ENCODE measurements at regions not wholly inside any gene's neighbourhood (a gene's known extent, or its start where the extent isn't known, plus 50 kb on each side); places are given as distances from the start of the nearest gene placed in this dataset.
"Not testable (repeated sequence)": the region's sequence is repeated elsewhere in the genome, so short reads cannot be mapped to it uniquely, and the experiment has no call there.

- DNase-seq (ENCODE audit: low spot score) = no peak
- intact Hi-C loops (cut with DNase I) = no loop called here
Observed at GRCh38 chr4:138826754-138827153, 188.8 kb upstream of the NOCT start.

GRCh38 chr4:138826322-138826721 lies 189.3 kb upstream of the NOCT start:
- intact Hi-C loops (cut with DNase I) = no loop called here
- DNase-seq (ENCODE audit: low spot score) = no peak

- no peak for DNase-seq (ENCODE audit: low spot score)
- intact Hi-C loops (cut with DNase I) = no loop called here
Observed at GRCh38 chr4:138821331-138821730, 194.2 kb upstream of the NOCT start.

DNA sequence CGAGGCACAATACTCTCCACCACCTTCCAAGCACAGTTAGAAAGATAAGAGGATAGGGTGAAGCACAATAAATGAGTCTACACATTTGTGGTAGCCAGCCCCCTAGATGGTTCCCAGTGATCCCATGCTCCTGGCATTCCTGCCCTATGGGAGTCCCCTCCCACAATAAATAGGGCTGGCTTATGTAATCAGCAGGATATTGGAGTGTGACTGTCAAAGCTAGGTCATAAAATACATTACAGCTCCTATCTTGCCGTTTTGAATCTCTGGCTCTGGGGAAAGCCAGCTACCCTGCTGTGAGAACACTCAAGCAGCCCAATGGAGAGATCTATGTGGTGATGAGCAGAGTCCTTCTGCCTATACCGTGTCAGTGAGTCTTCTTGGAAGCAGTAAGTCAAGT lies 198.7 kb upstream of the NOCT start:
- no peak for DNase-seq (ENCODE audit: low spot score)
- intact Hi-C loops (cut with DNase I) = no loop called here

- no peak for DNase-seq (ENCODE audit: low spot score)
- intact Hi-C loops (cut with DNase I) = no loop called here
Observed at GRCh38 chr4:138815811-138816210, 199.8 kb upstream of the NOCT start.

DNA sequence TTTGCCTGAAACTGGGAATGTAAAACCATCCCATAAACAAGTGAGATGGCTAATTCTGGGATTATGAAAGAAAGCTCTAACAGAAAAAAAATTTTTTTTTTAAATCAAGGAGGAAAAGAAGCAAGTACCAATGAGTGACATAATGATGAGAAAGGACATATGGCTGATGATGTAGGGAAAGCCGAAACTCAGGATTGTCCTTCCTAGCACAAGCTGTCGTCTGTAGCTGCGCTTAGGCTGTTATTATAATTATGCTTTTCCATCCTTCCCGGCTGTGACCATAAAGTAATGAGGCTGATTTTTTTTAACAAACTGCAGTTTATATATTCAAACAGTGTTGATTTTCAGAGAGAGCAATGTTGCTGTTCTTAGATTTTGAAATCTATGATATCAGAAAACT lies 209.8 kb upstream of the NOCT start:
- DNase-seq (ENCODE audit: low spot score) = no peak
- intact Hi-C loops (cut with DNase I) = no loop called here

DNA sequence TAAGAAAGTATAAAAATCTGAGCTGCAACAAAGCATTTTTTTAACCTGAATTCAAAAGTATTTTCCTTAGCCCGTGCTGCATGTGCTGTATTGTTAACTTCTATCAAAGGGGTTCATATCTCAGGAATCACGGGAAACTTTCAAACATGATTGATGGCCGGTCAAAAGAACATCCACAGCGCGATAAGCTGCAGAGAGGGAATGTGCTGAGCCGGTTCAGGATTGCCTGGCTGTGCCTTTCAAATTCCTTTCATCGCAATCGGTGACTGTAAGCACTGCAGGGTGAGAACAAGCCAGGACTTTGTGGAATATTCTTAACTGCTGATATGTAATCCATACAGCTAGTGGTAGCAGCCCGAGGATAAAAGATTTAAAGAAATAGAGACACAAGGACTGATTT lies 210.9 kb upstream of the NOCT start:
- DNase-seq (ENCODE audit: low spot score) = no peak
- intact Hi-C loops (cut with DNase I) = no loop called here

GRCh38 chr4:138803051-138803450 lies 212.5 kb upstream of the NOCT start:
- no peak for DNase-seq (ENCODE audit: low spot score)
- intact Hi-C loops (cut with DNase I) = no loop called here

GRCh38 chr4:138802499-138802898 lies 213.1 kb upstream of the NOCT start:
- DNase-seq (ENCODE audit: low spot score) = no peak
- intact Hi-C loops (cut with DNase I) = no loop called here

GRCh38 chr4:138800421-138800820 lies 215.2 kb upstream of the NOCT start:
- DNase-seq (ENCODE audit: low spot score) = no peak
- intact Hi-C loops (cut with DNase I) = no loop called here

GRCh38 chr4:138798404-138798803 lies 217.2 kb upstream of the NOCT start:
- intact Hi-C loops (cut with DNase I) = no loop called here
- no peak for DNase-seq (ENCODE audit: low spot score)

DNA sequence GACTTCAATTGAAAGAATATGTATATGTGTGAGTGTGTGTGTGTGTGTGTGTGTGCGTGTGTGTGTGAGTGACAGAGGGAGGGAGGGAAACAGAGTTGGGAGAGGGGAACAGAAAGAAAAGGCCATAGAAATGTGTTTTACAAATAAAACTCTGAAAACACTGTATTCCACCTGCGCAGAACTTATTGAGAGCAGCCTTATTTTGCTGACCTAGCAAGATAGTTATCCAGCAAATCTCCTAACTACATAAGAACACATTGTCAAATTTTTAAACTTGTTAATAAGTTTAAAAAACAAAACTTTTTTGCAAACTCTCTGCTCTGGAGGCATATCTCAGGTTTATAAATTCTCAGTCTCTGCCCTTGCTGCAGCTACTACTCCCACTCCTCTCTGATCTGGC lies 217.9 kb upstream of the NOCT start:
- intact Hi-C loops (cut with DNase I) = no loop called here
- DNase-seq (ENCODE audit: low spot score) = no peak

GRCh38 chr4:138796761-138797160 lies 218.8 kb upstream of the NOCT start:
- DNase-seq (ENCODE audit: low spot score) = no peak
- intact Hi-C loops (cut with DNase I) = no loop called here

- intact Hi-C loops (cut with DNase I) = no loop called here
- DNase-seq (ENCODE audit: low spot score) = no peak
Observed at GRCh38 chr4:138790706-138791340, 224.8 kb upstream of the NOCT start.

DNA sequence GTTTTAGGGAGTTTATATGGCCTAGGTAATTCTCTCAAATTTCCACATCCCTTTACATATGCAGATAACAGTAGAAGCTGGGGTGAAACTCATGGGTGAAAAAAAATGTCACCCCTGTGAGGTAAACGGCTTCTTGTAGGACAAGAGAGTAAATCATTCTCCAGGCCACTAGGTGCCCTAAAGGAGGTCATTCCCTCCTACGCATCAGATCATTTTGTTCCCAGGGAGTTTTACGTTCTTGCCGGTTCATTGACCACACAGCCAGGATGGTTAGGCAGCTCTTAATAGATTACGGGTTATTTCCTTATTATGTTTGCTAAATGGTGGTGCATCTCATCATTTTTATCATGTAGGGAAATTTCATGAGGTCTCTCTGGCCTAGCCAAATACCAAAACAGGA lies 225.8 kb upstream of the NOCT start:
- intact Hi-C loops (cut with DNase I) = no loop called here
- no peak for DNase-seq (ENCODE audit: low spot score)

DNA sequence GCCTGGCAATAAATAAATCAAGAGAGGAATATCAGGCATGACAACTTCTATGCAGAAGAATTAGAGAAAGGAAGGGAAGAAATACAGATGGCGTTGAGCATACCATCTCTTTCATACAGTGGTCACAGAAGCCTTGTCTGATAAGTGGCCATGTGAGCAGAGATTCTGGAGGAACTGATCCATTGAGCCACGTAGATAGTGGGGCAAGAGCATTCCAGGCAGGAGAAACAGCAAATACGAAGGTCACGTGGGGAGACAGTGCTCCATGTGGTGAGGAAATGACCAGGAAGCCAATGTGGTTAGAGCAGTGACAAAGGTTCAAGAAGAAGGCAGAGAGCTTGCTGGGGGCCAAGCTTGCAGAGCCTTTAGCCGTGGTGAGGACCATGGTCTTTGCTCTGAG lies 226.7 kb upstream of the NOCT start:
- DNase-seq (ENCODE audit: low spot score) = no peak
- intact Hi-C loops (cut with DNase I) = no loop called here

DNA sequence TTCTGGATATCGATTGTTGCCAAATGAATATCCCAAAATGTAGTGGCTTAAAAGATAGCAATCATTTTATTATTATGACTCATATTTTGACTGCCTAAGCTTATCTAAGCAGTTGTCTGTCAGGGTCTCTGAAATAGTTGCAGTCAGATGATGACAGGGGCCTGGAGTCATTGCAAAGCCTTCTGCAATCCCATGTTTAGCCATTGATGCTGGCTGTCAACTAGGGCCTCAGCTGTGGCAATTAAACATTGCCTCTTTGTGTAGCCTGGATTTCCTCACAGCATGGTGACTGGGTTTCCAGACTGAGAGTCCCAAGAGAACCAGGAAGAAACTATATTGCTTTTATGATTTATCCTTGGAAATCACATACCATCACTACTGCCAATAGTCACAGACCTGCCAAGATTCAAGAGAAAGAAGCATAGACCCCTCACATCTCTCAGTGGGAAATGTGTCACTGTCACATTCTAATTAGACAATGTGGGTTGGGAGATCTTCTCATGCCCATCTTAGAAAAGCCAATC lies 227.3 kb upstream of the NOCT start:
- intact Hi-C loops (cut with DNase I) = no loop called here
- no peak for DNase-seq (ENCODE audit: low spot score)

DNA sequence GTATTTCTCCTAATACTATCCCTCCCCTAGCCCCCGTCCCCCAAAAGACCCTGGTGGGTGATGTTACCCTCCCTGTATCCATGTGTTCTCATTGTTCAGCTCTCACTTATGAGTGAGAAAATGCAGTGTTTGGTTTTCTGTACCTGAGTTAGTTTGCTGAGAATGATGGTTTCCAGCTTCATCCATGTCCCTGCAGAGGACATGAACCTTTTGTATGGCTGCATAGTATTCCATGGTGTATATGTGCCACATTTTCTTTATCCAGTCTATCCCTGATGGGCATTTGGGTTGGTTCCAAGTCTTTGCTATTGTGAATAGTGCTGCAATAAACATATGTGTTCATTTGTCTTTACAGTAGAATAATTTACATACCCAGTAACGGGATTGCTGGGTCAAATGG lies 235.8 kb upstream of the NOCT start:
- DNase-seq (ENCODE audit: low spot score) = not testable (repeated sequence)

DNA sequence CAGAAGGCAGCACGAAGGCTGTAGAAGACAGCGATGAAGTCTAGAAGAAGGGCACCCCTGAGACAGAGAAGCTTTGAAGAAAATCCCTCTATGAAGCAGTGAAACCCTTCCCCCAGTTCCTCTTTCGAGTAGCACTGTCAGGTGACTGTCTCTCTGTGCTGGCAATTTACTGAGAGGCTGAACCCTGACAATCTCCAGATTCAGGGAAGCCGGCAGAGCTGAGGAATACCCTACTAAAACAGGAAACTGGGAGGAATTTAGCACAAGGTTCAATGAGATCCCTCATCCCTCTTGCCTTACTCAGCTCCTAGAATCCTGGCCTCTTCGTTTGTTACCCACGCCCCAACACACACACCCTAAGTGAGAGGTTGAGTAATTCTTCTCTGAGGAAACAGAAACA lies 239.7 kb upstream of the NOCT start:
- no peak for DNase-seq (ENCODE audit: low spot score)
- intact Hi-C loops (cut with DNase I) = no loop called here

More for the DNA sequence above, 235.8 kb upstream of the NOCT start:
- intact Hi-C loops (cut with DNase I) = not testable (repeated sequence)

GRCh38 chr4:138775489-138775888 lies 240.1 kb upstream of the NOCT start:
- intact Hi-C loops (cut with DNase I) = no loop called here
- no peak for DNase-seq (ENCODE audit: low spot score)

DNA sequence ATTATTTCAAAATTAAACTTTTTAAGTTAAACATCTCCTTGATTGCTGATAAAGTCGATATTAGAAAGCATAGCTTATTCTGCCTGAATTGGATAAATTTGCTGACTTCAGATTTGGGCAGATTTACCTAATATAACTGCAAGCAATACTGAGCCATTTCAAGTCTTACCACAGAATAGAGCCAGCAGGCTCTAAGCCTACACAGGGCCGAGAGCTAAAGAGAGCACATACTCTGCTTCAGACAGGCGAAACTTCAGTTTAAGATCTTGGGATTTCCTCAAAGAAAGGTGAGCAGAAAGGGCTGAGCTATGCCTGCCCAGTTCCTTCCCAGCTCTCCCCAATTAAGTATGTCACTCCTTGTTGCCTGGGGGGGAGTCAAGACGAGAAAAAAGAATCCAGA lies 240.6 kb upstream of the NOCT start:
- no peak for DNase-seq (ENCODE audit: low spot score)
- intact Hi-C loops (cut with DNase I) = no loop called here

DNA sequence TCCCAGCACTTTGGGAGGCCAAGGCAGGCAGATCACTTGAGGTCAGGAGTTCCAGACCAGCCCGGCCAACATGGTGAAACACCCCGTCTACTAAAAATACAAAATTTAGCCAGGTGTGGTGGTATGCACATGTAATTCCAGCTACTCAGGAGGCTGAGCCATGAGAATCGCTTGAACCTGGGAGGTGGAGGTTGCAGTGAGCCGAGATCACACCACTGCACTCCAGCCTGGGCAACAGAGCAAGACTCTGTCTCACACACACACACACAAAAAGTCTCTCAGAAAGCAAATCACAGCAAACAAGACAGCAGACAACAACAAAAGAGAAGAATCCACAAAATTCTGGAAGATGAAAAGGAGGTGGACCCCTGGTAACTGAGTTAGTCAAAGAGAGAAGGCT lies 241.5 kb upstream of the NOCT start:
- intact Hi-C loops (cut with DNase I); DNase-seq (ENCODE audit: low spot score): not testable (repeated sequence)
